ENCODE measurements at regions not wholly inside any gene's neighbourhood (a gene's known extent, or its start where the extent isn't known, plus 50 kb on each side); places are given as distances from the start of the nearest gene placed in this dataset.

DNA sequence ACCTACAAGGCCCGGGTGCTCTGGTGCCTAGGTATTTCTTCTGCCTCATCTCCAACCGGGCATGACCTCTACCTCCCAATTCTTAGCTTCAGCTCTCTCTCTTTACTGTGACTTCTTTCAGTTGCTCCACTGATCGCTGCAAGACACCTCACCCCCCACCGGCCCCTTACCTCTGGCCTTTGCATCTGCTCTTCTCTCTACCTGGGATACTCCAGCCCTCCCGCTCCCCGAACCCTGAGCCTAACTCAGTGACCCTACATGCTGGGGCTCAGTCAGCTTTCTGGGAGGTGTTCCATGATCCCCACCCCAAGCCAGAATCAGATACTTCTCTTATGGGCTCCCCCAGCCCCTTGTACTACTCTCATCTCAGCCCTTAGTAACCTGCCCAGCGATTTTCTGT, 99.6 kb downstream of the EFNB1 start:
- TF ChIP-seq, protein P1, sequence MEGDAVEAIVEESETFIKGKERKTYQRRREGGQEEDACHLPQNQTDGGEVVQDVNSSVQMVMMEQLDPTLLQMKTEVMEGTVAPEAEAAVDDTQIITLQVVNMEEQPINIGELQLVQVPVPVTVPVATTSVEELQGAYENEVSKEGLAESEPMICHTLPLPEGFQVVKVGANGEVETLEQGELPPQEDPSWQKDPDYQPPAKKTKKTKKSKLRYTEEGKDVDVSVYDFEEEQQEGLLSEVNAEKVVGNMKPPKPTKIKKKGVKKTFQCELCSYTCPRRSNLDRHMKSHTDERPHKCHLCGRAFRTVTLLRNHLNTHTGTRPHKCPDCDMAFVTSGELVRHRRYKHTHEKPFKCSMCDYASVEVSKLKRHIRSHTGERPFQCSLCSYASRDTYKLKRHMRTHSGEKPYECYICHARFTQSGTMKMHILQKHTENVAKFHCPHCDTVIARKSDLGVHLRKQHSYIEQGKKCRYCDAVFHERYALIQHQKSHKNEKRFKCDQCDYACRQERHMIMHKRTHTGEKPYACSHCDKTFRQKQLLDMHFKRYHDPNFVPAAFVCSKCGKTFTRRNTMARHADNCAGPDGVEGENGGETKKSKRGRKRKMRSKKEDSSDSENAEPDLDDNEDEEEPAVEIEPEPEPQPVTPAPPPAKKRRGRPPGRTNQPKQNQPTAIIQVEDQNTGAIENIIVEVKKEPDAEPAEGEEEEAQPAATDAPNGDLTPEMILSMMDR (IDR thresholded peaks at IDR 0.05), result no peak
- no peak for TF ChIP-seq ZFX (IDR thresholded peaks at IDR 0.05; ENCODE audit: borderline replicate concordance)
